HG02763 (cell line): ENCODE measurements at regions not wholly inside any gene's neighbourhood (a gene's known extent, or its start where the extent isn't known, plus 50 kb on each side); places are given as distances from the start of the nearest gene placed in this dataset.

Source experiments
- ATAC-seq: cut with Tn5 transposase; IDR thresholded peaks from one replicate; pipeline ENCODE4 v1.9.1; 2021; ENCODE audit warnings: mild to moderate bottlenecking, moderate library complexity; ENCODE audit not compliant: unreplicated experiment

- no peak for ATAC-seq
These were observed 318.5 kb upstream of the SFRP2 start for GRCh38 chr4:154107337-154107736.

- no peak for ATAC-seq
These were observed 299.9 kb upstream of the SFRP2 start for GRCh38 chr4:154088741-154089140.

- ATAC-seq = no peak
These were observed 297.4 kb upstream of the SFRP2 start for GRCh38 chr4:154086247-154086646.

GRCh38 chr4:154084864-154085263 is 296.0 kb upstream of the SFRP2 start:
- ATAC-seq = no peak

GRCh38 chr4:154082760-154083535 is 294.1 kb upstream of the SFRP2 start:
- no peak for ATAC-seq

GRCh38 chr4:154081391-154081790 is 292.5 kb upstream of the SFRP2 start:
- no peak for ATAC-seq

GRCh38 chr4:154078504-154079350 is 289.8 kb upstream of the SFRP2 start:
- no peak for ATAC-seq

- no peak for ATAC-seq
These were observed 288.0 kb upstream of the SFRP2 start for GRCh38 chr4:154076921-154077320.

GRCh38 chr4:154073107-154073822 is 284.4 kb upstream of the SFRP2 start:
- ATAC-seq = no peak

GRCh38 chr4:154067786-154068185 is 278.9 kb upstream of the SFRP2 start:
- ATAC-seq = no peak

GRCh38 chr4:154065368-154065767 is 276.5 kb upstream of the SFRP2 start:
- ATAC-seq = no peak

GRCh38 chr4:154064244-154064643 is 275.4 kb upstream of the SFRP2 start:
- ATAC-seq = no peak

GRCh38 chr4:154049457-154050181 is 260.7 kb upstream of the SFRP2 start:
- ATAC-seq = no peak

GRCh38 chr4:154047733-154048132 is 258.9 kb upstream of the SFRP2 start:
- no peak for ATAC-seq

- no peak for ATAC-seq
These were observed 256.0 kb upstream of the SFRP2 start for GRCh38 chr4:154044742-154045485.

GRCh38 chr4:154044108-154044531 is 255.2 kb upstream of the SFRP2 start:
- ATAC-seq = no peak

- ATAC-seq = no peak
These were observed 252.8 kb upstream of the SFRP2 start for GRCh38 chr4:154041640-154042039.

- no peak for ATAC-seq
These were observed 250.8 kb upstream of the SFRP2 start for GRCh38 chr4:154039435-154040343.

- ATAC-seq = no peak
These were observed 248.0 kb upstream of the SFRP2 start for GRCh38 chr4:154036856-154037255.
